ENCODE measurements at regions not wholly inside any gene's neighbourhood (a gene's known extent, or its start where the extent isn't known, plus 50 kb on each side); places are given as distances from the start of the nearest gene placed in this dataset.
"Not testable (repeated sequence)": the region's sequence is repeated elsewhere in the genome, so short reads cannot be mapped to it uniquely, and the experiment has no call there.

DNA sequence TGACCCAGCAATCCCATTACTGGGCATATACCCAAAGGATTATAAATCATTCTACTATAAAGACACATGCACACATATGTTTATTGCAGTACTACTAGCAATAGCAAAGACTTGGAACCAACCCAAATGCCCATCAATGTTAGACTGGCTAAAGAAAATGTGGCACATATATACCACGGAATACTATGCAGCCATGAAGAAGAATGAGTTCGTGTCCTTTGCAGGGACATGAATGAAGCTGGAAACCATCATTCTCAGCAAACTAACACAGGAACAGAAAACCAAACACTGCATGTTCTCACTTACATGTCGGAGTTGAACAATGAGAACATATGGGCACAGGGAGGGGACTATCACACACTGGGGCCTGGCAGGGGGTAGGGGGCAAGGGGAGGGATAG is 183.0 kb downstream of the HACE1 start:
- DNase-seq: not testable (repeated sequence)

DNA sequence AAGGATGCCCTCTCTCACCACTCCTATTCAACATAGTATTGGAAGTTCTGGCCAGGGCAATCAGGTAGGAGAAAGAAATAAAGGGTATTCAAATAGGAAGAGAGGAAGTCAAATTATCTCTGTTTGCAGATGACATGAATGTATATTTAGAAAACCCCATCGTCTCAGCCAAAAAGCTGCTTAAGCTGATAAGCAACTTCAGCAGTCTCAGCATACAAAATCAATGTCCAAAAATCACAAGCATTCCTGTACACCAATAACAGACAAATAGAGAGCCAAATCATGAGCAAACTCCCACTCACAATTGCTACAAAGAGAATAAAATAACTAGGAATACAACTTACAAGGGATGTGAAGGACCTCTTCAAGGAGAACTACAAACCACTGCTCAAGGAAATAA is 184.6 kb downstream of the HACE1 start:
- not testable (repeated sequence) for DNase-seq

DNA sequence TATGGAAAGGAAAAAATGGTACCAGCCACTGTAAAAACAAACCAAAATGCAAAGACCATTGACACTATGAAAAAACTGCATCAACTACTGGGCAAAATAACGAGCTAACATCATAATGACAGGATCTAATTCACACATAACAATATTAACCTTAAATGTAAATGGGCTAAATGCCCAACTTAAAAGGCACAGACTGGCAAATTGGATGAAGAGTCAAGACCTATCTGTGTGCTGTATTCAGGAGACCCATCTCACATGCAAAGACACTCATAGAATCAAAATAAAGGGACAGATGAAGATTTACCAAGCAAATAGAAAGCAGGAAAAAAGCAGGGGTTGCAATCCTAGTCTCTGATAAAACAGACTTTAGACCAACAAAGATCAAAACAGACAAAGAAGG is 186.6 kb downstream of the HACE1 start:
- not testable (repeated sequence) for DNase-seq

DNA sequence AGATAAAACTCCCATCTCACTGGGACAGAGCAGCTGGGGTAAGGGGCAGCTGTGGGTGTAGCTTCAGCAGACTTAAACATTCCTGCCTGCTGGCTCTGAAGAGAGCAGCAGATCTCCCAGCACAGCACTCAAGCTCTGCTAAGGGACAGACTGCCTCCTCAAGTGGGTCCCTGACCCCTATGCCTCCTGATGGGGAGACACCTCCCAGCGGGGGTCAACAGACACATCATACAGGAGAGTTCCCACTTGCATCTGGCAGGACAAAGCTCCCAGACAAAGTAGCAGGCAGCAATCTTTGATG is 188.2 kb downstream of the HACE1 start:
- DNase-seq: not testable (repeated sequence)

DNA sequence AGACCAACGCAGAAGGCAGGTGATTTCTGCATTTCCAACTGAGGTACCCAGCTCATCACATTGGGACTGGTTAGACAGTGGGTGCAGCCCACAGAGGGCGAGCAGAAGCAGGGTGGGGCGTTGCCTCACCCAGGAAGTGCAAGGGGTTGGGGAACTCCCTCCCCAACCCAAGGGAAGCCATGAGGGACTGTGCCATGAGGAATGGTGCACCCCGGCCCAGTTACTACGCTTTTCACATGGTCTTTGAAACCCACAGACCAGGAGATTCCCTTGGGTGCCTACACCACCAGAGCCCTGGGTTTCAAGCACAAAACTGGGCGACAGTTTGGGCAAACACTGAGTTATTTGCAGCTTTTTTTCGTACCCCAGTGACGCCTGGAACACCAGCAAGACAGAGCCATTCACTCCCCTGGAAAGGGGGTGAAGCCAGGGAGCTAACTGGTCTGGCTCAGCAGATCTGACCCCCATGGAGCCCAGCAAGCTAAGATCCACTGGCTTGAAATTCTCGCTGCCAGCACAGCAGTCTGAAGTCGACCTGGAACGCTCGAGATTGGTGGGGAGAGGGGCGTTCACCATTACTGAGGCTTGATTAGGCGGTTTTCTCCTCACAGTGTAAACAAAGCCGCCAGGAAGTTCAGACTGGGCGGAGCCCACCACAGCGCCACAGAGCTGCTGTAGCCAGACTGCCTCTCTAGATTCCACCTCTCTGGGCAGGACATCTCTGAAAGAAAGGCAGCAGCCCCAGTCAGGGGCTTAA is 188.7 kb downstream of the HACE1 start:
- not testable (repeated sequence) for DNase-seq

DNA sequence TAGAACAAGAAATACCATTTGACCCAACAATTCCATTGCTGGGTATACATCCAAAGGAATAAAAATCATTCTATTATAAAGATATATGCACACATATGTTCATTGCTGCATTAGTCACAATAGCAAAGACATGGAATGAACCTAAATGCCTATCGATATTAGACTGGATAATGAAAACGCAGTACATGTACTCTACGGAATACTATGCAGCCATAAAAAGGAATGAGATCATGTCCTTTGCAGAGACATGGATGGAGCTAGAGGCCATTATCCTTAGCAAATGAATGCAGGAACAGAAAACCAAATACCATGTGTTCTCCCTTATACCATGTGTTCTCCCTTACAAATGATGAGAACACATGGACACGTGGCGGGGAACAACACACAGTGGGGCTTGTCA is 190.2 kb downstream of the HACE1 start:
- no peak for DNase-seq

DNA sequence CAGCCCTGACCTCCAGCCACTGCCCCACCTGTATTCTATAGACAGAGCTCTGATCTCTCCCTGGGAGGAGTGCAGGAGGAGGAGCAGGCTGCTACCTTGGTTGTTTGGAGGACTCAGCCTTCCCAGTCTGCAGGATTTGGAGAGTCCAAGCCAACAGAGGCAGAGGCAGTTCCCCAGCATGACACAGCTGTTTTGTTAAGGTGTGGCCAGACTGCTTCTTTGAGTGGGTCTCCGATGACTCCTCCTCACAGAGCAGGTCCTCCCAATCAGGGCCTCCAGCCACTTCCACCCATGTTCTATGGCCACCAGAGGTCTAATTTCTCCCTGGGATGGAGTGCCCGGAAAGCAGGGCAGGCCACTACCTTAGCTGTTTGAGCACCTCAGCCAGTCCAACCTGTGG is 203.5 kb downstream of the HACE1 start:
- no peak for DNase-seq

DNA sequence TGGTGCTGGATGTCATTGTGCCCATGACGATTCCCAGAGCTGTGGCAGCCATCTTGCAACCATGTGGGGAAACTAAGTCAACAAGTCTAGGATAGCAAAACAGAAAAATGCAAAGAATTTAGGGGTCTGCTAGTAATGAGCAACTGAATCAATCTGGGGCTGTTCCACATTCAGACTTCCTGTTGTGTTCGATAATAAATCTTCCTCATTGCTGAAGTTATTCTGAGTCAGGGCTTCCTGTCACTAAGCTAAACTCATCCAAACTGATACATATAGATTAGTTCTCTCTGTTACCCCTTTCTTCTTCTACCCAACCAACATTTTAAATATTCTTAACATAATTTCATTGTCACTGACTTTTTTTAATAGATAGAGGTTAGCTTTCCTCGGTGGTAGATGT is 205.9 kb downstream of the HACE1 start:
- no peak for DNase-seq

DNA sequence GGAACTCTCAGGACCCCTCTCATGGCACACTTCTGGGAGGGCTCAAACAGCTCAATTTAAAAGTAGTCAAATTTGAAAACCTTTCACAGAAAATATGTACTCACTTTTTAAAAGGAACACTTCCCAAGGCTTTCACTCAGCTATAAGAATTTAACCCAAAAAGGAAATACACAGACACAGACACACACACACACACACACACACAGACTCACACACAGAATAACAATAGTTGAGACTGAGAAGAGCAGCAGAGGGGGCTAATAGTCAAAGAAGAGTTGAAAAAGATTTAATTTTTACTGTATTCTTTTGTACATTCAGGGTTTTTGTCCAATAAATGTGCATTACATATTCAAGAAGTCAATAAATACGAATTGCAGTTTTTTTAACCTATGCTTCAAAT is 211.4 kb downstream of the HACE1 start:
- no peak for DNase-seq

DNA sequence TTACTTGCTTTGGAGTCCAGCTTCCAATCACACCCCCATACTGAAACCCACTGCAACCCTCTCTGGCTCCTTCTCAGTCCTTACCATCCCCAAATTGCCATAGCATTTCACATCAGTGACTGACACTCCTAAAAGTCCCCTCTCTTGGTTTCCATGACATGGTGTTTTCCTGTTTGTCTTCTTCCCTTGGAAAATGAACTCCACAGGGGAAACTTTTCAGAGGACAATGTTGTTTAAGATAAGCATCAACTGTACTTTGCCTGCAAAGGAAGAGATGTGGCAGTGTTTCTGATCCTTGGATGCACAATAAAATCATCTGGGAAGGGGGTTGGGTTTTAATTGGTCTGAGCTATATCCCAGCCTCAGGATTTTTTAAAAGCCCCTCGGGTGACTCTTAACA is 214.9 kb downstream of the HACE1 start:
- DNase-seq: no peak

DNA sequence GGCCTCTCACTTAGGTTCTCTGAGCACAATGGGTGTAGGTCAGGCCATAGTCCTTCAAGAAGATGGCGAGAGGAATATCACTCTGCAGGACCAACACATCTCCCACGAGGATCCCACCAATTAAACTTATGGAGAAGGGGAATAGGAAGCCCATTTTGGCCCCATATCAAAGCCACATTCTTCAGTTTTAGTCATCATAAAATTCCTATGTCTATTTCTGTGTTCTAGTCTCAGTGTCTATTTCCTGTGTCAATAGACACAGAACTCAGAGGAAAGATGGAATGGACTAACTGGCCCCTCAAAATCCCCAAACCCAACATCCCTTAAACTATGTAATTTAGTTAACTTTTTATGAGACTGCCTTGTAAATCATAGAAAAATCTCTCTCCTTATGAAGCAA is 216.8 kb downstream of the HACE1 start:
- no peak for DNase-seq

DNA sequence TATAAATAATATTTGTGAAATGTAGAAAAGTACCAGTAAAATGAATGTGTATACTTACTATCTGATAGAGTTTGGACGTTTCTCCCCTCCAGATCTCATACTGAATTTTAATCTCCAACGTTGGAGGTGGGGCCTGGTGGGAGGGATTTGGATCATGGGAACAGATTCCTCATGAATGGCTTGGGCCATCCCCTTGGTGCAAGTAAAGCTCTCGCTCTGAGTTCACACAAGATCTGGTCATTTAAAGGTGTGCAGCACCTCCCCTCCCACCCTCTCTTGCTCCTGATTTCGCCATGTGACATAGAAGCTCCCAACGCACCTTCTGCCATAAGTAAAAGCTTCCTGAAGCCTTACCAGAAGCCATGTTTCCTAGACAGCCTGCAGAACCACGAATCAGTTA is 219.0 kb downstream of the HACE1 start:
- no peak for DNase-seq

DNA sequence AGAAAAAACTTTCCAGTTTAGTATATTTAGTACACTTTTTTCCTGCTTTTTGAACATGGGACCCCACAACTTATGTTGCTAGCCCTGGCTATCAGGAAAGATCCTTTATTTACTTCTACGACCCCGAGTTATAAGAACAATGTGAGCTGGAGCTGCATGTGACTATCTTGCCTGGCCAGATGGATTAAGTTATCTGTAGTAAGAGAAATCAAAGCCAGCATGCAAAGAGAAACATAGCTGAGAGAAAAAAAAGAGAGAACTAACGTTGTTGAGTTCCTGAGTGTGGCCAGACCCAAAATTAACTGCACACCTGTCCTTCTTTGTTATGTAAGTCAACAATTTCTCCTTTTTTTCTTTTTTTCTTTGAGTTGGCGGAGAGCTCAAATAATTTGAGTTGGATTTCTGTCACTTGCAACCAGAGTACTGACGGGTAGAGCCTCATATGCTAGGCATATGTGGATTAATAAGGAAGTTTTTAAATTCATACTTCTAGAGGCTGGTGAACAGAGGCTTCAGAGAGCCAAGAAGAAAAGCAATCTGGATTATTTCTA is 219.5 kb downstream of the HACE1 start:
- DNase-seq: no peak

DNA sequence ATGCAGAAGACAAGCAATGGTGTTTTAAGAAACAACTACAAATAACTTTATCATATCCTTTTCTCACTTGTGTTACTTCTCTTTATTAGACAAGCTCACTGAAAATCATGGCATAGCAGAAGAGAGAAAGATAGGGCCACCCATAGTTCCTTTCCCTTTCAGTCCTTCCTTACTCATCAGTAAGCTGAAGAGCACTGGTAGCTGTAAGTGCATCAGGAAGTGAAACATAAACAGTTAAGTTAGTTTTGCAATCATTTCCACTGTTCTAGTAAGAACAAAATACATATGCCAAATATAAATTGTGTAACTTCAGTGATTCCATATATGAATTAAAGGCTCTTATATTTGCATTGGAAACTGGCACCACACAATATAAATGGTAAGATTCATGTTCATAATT is 220.1 kb downstream of the HACE1 start:
- no peak for DNase-seq

DNA sequence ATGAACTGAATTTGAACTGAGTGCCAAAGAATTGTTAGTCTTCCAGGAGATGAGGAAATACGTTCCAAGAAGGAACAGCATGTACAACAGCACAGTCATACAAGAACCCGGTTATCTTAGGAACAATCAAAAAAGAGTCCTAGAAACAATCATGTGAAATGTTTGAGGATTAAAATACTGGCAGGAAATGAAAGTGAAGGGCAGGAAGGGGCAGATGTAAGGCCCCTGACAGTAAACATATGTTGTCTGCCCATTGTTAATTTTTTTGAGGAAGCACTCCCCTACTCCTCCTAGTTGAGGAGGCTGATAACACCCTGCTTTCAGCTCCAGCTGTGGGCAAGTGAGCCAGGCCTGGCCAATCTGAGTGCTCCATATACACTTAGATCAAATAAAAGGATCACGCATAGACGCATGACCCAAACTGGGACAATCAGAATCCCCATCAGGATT is 220.9 kb downstream of the HACE1 start:
- DNase-seq: no peak

DNA sequence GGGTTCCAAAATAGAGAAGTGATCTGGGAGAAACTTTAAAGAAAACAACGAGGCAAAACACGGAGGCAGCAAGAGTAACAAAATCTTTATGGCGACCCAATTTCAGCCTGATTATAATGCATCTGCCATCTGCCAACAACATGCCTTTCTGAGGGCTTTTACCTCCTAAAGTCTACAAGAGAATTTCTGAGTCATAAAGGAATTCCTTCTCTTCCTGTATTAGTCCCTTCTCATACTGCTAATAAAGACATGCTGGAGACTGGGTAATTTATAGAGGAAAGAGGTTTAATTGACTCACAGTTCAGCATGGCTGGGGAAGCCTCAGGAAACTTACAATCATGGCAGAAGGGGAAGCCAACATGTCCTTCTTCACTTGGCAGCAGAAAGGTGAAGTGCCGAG is 226.6 kb downstream of the HACE1 start:
- DNase-seq: no peak

DNA sequence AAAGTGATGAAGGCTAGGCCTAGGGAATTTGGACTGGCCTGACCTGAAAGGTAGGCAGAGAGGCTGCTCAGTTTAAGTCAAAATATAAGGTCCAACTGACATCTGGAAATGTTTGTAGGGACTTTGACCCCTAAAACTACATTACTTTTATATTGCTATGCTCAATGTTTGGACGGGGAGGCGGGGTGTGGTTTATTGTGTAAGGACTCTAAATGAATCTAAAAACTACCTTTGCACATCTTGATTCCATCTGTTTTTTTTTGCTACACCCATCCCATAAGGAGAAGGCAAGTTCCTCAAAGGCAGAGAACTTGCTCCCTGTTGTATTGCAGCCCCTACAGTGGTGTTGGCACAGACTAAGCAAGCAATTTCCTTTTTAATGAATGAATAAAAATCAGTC is 227.1 kb downstream of the HACE1 start:
- DNase-seq: no peak

DNA sequence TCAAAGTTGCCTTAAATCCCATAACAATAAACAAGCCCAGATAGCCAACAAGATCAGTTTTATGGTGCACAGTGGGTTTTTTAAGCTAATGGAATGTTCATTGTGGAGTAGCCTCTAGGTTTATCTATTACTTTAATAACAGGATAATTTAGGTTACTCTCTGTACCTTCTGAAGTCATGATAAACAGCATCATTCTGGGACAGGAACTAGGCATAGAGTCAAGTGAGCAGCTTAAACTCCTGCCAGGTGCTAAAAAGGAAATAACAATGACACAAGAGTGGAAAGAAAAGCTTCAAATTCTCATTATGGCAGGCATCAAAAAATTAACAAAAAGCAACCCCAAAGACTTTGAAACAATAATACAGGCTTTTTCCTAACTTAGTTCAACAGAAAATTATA is 228.8 kb downstream of the HACE1 start:
- no peak for DNase-seq

DNA sequence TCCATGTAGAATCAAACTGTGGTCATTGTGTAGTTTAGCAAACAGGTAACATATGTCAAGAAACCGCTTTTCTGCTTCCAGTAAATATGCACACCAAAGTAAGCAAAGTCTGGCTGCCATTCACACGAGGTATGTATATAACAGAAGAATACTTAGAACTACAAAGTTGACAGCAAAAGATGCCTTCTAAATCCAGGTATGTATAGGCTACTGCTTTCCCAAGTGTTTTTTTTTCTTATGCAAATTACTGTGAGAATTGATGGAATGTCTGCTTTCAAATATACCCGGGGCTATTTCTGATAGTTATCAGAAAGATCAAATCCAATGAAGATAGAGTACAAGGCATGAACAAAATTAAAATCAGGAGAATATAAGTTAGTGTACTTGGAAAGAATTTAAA is 229.2 kb downstream of the HACE1 start:
- no peak for DNase-seq

DNA sequence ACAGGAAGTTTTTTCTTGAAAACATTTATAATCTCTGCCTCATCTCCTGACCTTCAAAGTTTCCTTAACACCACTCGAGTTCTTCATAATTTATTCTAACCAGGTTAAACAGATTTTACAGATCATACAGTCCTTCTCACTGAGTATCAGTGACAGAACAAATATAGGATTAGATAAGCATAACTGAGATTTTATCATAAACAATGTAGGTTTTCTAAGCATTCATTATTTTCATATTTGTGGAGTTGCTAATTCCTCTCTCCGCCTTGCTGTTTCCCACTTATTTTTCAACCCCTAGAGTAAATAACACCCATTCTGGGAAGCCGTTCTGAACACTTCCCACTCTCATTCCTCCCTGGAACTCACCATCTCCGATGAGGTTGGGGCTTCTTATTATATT is 229.9 kb downstream of the HACE1 start:
- no peak for DNase-seq

DNA sequence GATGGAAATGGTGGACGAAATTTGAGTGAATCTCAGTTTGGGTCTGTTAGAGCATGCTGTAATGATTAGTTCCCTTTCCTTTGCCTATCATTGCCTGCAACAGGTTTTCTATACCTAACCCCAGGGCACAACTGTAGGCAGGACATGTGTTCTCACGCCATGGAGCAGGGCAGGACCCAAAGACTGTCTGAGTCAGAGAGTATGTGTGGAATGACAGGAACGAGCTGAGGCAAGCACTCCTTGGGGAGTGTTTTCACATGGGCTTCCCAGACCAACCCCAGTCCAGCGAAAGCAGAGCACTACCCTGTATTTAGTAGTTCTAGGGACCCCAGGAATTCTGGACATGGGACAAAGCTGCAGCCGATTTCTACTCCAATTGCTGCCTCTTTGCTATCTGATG is 234.2 kb downstream of the HACE1 start:
- no peak for DNase-seq

DNA sequence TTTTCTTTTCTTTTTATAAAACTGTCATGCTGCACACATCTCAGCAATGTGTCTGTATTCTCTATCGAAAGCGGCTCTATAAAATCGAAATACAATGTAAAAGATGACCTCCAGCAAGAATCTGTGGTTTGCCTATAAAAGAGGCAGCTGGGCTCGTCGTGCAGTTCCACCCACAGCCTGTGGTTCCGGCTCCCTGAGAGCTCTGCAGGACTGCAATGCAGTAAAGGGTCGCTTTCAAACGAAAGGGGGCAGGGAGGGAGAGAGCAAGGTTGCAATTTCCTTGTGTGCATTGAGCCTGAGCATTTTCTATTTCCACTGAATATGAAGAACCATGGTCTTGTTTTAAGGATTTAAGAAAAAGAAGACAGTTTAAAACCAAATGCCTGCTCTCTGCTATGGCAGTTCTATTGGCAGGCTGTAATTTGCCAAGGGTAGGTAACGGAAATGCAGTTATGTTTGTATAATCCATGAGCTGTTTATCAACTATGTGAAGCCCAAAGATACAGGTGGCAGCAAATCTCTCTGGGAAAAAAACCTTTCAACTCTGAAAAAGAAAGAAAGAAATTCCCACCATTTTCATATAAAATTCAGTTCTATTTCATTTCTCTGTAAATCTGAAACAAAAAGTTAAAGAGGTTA is 236.5 kb downstream of the HACE1 start:
- DNase-seq: no peak

DNA sequence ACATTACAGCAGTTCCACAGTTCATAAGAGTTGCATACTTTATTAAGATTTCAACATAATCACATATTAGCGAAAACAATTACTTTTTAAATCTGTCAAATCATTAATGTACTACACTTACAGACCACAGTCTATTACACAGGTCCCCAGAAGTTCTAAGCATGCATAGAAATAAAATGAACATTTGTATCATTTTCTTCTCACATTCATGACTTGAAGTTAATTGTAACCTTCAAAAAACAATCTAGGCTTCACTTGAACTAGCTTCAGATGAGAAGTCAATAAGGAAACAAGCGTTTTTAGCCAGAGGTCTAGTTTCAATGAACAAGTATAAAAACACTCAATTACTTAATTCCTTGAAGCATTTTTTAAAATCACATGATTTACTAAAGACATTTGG is 238.3 kb downstream of the HACE1 start:
- DNase-seq: no peak

DNA sequence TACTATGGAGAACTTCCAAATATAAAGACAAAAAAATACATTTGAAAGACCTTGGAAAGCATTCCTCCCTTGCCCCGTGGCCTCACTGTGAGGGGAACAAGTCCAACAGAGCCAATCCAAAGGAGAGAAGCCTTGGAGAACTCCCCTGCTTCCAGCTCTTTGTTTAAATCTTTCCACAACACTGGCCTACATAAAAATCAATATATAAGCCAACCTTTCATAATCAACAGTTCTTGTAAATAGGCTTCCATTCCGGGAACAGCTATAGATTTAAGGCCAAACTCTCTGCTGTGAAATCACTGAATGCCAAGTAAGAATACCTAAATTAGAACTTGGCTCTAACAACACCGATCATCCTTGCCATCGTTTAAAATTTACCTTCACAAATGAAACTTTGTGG is 242.1 kb downstream of the HACE1 start:
- peak; percentile 31 for DNase-seq
